ENCODE measurements at regions not wholly inside any gene's neighbourhood (a gene's known extent, or its start where the extent isn't known, plus 50 kb on each side); places are given as distances from the start of the nearest gene placed in this dataset.

DNA sequence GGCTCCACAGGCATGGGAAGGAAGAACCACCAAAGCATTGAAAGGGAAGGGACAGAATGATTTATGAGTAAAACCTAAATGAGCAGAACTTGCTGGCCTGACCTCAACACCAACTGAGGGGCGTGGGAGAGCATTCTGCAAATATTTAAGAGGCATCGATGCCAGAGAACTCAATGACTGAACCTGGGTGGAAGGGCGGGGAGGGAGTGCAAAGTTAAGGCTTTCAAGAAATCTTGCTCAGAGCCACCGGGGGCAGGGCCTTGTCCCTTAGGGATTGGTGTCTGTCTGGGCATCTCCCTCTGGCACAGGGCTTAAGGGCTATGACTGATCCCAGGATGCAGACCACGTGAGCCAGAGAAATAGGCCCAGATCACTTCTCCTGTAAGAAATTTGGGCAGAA lies 137.1 kb downstream of the ADAMTS15 start:
- TF ChIP-seq, protein P1, sequence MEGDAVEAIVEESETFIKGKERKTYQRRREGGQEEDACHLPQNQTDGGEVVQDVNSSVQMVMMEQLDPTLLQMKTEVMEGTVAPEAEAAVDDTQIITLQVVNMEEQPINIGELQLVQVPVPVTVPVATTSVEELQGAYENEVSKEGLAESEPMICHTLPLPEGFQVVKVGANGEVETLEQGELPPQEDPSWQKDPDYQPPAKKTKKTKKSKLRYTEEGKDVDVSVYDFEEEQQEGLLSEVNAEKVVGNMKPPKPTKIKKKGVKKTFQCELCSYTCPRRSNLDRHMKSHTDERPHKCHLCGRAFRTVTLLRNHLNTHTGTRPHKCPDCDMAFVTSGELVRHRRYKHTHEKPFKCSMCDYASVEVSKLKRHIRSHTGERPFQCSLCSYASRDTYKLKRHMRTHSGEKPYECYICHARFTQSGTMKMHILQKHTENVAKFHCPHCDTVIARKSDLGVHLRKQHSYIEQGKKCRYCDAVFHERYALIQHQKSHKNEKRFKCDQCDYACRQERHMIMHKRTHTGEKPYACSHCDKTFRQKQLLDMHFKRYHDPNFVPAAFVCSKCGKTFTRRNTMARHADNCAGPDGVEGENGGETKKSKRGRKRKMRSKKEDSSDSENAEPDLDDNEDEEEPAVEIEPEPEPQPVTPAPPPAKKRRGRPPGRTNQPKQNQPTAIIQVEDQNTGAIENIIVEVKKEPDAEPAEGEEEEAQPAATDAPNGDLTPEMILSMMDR (IDR thresholded peaks at IDR 0.05), result no peak
- TF ChIP-seq POLR2A (IDR thresholded peaks at IDR 0.05), result no peak
